ENCODE measurements at regions not wholly inside any gene's neighbourhood (a gene's known extent, or its start where the extent isn't known, plus 50 kb on each side); places are given as distances from the start of the nearest gene placed in this dataset.

DNA sequence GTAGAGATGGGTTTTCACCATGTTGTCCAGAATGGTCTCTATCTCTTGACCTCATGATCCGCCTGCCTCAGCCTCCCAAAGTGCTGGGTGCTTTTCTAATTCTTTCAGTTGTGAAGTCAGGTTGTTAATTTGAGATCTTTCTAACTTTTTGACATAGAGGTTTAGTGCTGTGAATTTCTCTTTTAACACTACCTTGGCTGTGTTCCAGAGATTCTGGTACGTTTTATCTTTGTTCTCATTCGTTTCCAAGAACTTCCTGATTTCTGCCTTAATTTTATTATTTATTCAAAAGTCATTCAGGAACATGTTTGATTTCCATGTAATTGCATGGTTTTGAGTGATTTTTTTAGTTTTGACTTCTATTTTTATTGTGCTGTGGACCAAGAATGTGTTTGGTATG lies 63.5 kb upstream of the CCDC54 start:
- Histone ChIP-seq H3K27me3 (ENCODE audit: insufficient read depth, poor library complexity, severe bottlenecking) (no peaks in the 10 kb centered on the region), H3K4me3 (replicated peaks; ENCODE audit: insufficient read depth, low read length) (no peak overlapping the region), H3K27ac (replicated peaks) (no peak overlapping the region)
- DNase-seq (ENCODE audit: low read depth in 1 of 2, low spot score in 1 of 2): no peak
- TF ChIP-seq REST (IDR thresholded peaks at IDR 0.05; ENCODE audit: insufficient replicate concordance, low read depth) (no peak), POLR2AphosphoS5 (IDR thresholded peaks at IDR 0.05; ENCODE audit: low read depth) (no peak), SPI1 (IDR thresholded peaks at IDR 0.05; ENCODE audit: borderline replicate concordance, low read depth) (no peak), GABPA (IDR thresholded peaks at IDR 0.05; ENCODE audit: low read depth) (no peak)
- TF ChIP-seq, protein P1, sequence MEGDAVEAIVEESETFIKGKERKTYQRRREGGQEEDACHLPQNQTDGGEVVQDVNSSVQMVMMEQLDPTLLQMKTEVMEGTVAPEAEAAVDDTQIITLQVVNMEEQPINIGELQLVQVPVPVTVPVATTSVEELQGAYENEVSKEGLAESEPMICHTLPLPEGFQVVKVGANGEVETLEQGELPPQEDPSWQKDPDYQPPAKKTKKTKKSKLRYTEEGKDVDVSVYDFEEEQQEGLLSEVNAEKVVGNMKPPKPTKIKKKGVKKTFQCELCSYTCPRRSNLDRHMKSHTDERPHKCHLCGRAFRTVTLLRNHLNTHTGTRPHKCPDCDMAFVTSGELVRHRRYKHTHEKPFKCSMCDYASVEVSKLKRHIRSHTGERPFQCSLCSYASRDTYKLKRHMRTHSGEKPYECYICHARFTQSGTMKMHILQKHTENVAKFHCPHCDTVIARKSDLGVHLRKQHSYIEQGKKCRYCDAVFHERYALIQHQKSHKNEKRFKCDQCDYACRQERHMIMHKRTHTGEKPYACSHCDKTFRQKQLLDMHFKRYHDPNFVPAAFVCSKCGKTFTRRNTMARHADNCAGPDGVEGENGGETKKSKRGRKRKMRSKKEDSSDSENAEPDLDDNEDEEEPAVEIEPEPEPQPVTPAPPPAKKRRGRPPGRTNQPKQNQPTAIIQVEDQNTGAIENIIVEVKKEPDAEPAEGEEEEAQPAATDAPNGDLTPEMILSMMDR (IDR thresholded peaks at IDR 0.05; ENCODE audit: insufficient read depth, low read length): no peak

- H3K27me3 ChIP-seq (ENCODE audit: insufficient read depth, poor library complexity, severe bottlenecking): no peaks in the 10 kb centered on the region
- no peak overlapping the region for H3K27ac ChIP-seq (replicated peaks)
- no peak for DNase-seq (ENCODE audit: low read depth in 1 of 2, low spot score in 1 of 2)
- H3K4me3 ChIP-seq (replicated peaks; ENCODE audit: insufficient read depth, low read length): no peak overlapping the region
- TF ChIP-seq GABPA (IDR thresholded peaks at IDR 0.05; ENCODE audit: low read depth): no peak
- TF ChIP-seq SPI1 (IDR thresholded peaks at IDR 0.05; ENCODE audit: borderline replicate concordance, low read depth): no peak
- no peak for TF ChIP-seq POLR2AphosphoS5 (IDR thresholded peaks at IDR 0.05; ENCODE audit: low read depth)
- no peak for TF ChIP-seq REST (IDR thresholded peaks at IDR 0.05; ENCODE audit: insufficient replicate concordance, low read depth)
- TF ChIP-seq, protein P1 (IDR thresholded peaks at IDR 0.05; ENCODE audit: insufficient read depth, low read length): no peak
Measured at GRCh38 chr3:107315141-107315540, 62.1 kb upstream of the CCDC54 start.

DNA sequence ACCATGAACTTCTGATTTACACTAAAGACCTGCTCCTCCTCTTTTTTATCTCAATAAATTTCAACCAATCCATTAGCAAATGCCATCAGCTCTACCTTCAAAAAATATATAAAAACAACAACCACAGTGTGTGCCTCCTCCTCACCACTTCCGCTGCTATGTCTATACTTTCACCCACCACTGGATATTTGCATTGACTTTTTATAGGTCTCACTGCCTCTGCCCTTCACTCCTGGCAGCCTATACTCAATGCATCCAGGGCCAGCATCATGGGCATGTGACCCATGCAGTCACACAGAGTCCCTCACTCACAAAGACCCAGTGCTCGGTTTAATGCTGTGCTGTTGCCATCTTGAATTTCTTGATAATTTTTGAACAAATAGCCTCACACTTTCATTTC lies 53.5 kb upstream of the CCDC54 start:
- no peak for DNase-seq (ENCODE audit: low read depth in 1 of 2, low spot score in 1 of 2)
- TF ChIP-seq, protein P1 (IDR thresholded peaks at IDR 0.05; ENCODE audit: insufficient read depth, low read length): no peak
- TF ChIP-seq POLR2AphosphoS5 (IDR thresholded peaks at IDR 0.05; ENCODE audit: low read depth): no peak
- TF ChIP-seq GABPA (IDR thresholded peaks at IDR 0.05; ENCODE audit: low read depth): no peak
- TF ChIP-seq REST (IDR thresholded peaks at IDR 0.05; ENCODE audit: insufficient replicate concordance, low read depth): no peak
- no peak for TF ChIP-seq SPI1 (IDR thresholded peaks at IDR 0.05; ENCODE audit: borderline replicate concordance, low read depth)
- no peaks in the 10 kb centered on the region for H3K27me3 ChIP-seq (ENCODE audit: insufficient read depth, poor library complexity, severe bottlenecking)
- H3K27ac ChIP-seq (replicated peaks): no peak overlapping the region
- no peak overlapping the region for H3K4me3 ChIP-seq (replicated peaks; ENCODE audit: insufficient read depth, low read length)

Data from HL-60 (cell line).